ENCODE measurements at regions not wholly inside any gene's neighbourhood (a gene's known extent, or its start where the extent isn't known, plus 50 kb on each side); places are given as distances from the start of the nearest gene placed in this dataset.

GRCh38 chr5:174436750-174437149 lies 287.6 kb upstream of the MSX2 start:
- no peaks in the 10 kb centered on the region for H3K27me3 ChIP-seq (ENCODE audit: insufficient read depth, poor library complexity, severe bottlenecking)
- no peak for TF ChIP-seq POLR2AphosphoS5 (IDR thresholded peaks at IDR 0.05; ENCODE audit: low read depth)
- no peak for TF ChIP-seq GABPA (IDR thresholded peaks at IDR 0.05; ENCODE audit: low read depth)
- H3K4me3 ChIP-seq (replicated peaks; ENCODE audit: insufficient read depth, low read length), result no peak overlapping the region
- DNase-seq (ENCODE audit: low read depth in 1 of 2, low spot score in 1 of 2), result no peak
- no peak overlapping the region for H3K27ac ChIP-seq (replicated peaks)

- Histone ChIP-seq H3K27me3 (ENCODE audit: insufficient read depth, poor library complexity, severe bottlenecking) (no peaks in the 10 kb centered on the region), H3K27ac (replicated peaks) (no peak overlapping the region), H3K4me3 (replicated peaks; ENCODE audit: insufficient read depth, low read length) (no peak overlapping the region)
- no peak for DNase-seq (ENCODE audit: low read depth in 1 of 2, low spot score in 1 of 2)
- no peak for TF ChIP-seq SPI1 (IDR thresholded peaks at IDR 0.05; ENCODE audit: borderline replicate concordance, low read depth)
Observed at GRCh38 chr5:174444479-174445188, 279.7 kb upstream of the MSX2 start.

- H3K27ac ChIP-seq (replicated peaks), result no peak overlapping the region
- no peaks in the 10 kb centered on the region for H3K27me3 ChIP-seq (ENCODE audit: insufficient read depth, poor library complexity, severe bottlenecking)
- H3K4me3 ChIP-seq (replicated peaks; ENCODE audit: insufficient read depth, low read length), result no peak overlapping the region
- no peak for TF ChIP-seq SPI1 (IDR thresholded peaks at IDR 0.05; ENCODE audit: borderline replicate concordance, low read depth)
- no peak for TF ChIP-seq POLR2AphosphoS5 (IDR thresholded peaks at IDR 0.05; ENCODE audit: low read depth)
- TF ChIP-seq, protein P1, sequence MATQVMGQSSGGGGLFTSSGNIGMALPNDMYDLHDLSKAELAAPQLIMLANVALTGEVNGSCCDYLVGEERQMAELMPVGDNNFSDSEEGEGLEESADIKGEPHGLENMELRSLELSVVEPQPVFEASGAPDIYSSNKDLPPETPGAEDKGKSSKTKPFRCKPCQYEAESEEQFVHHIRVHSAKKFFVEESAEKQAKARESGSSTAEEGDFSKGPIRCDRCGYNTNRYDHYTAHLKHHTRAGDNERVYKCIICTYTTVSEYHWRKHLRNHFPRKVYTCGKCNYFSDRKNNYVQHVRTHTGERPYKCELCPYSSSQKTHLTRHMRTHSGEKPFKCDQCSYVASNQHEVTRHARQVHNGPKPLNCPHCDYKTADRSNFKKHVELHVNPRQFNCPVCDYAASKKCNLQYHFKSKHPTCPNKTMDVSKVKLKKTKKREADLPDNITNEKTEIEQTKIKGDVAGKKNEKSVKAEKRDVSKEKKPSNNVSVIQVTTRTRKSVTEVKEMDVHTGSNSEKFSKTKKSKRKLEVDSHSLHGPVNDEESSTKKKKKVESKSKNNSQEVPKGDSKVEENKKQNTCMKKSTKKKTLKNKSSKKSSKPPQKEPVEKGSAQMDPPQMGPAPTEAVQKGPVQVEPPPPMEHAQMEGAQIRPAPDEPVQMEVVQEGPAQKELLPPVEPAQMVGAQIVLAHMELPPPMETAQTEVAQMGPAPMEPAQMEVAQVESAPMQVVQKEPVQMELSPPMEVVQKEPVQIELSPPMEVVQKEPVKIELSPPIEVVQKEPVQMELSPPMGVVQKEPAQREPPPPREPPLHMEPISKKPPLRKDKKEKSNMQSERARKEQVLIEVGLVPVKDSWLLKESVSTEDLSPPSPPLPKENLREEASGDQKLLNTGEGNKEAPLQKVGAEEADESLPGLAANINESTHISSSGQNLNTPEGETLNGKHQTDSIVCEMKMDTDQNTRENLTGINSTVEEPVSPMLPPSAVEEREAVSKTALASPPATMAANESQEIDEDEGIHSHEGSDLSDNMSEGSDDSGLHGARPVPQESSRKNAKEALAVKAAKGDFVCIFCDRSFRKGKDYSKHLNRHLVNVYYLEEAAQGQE (IDR thresholded peaks at IDR 0.05; ENCODE audit: insufficient replicate concordance, low read depth), result no peak
- TF ChIP-seq CTCF (IDR thresholded peaks at IDR 0.05; ENCODE audit: insufficient read depth, low read length), result no peak
- TF ChIP-seq GABPA (IDR thresholded peaks at IDR 0.05; ENCODE audit: low read depth), result no peak
- DNase-seq (ENCODE audit: low read depth in 1 of 2, low spot score in 1 of 2), result no peak
Observed at GRCh38 chr5:174446446-174446845, 277.9 kb upstream of the MSX2 start.

GRCh38 chr5:174446988-174447387 lies 277.4 kb upstream of the MSX2 start:
- Histone ChIP-seq H3K27ac (replicated peaks) (no peak overlapping the region), H3K4me3 (replicated peaks; ENCODE audit: insufficient read depth, low read length) (no peak overlapping the region), H3K27me3 (ENCODE audit: insufficient read depth, poor library complexity, severe bottlenecking) (no peaks in the 10 kb centered on the region)
- TF ChIP-seq POLR2AphosphoS5 (IDR thresholded peaks at IDR 0.05; ENCODE audit: low read depth) (no peak), GABPA (IDR thresholded peaks at IDR 0.05; ENCODE audit: low read depth) (no peak), SPI1 (IDR thresholded peaks at IDR 0.05; ENCODE audit: borderline replicate concordance, low read depth) (no peak), CTCF (IDR thresholded peaks at IDR 0.05; ENCODE audit: insufficient read depth, low read length) (no peak)
- TF ChIP-seq, protein P1 (IDR thresholded peaks at IDR 0.05; ENCODE audit: insufficient replicate concordance, low read depth), result no peak
- DNase-seq (ENCODE audit: low read depth in 1 of 2, low spot score in 1 of 2), result no peak

GRCh38 chr5:174448041-174448440 lies 276.3 kb upstream of the MSX2 start:
- no peak for DNase-seq (ENCODE audit: low read depth in 1 of 2, low spot score in 1 of 2)
- H3K4me3 ChIP-seq (replicated peaks; ENCODE audit: insufficient read depth, low read length), result no peak overlapping the region
- no peak overlapping the region for H3K27ac ChIP-seq (replicated peaks)
- TF ChIP-seq SPI1 (IDR thresholded peaks at IDR 0.05; ENCODE audit: borderline replicate concordance, low read depth) (no peak), POLR2AphosphoS5 (IDR thresholded peaks at IDR 0.05; ENCODE audit: low read depth) (no peak), CTCF (IDR thresholded peaks at IDR 0.05; ENCODE audit: insufficient read depth, low read length) (no peak), GABPA (IDR thresholded peaks at IDR 0.05; ENCODE audit: low read depth) (no peak)
- TF ChIP-seq, protein P1 (IDR thresholded peaks at IDR 0.05; ENCODE audit: insufficient replicate concordance, low read depth), result no peak
- peaks cover 3% of the 10 kb centered on the region for H3K27me3 ChIP-seq (ENCODE audit: insufficient read depth, poor library complexity, severe bottlenecking)
